HG02970 (cell line): ENCODE measurements at regions not wholly inside any gene's neighbourhood (a gene's known extent, or its start where the extent isn't known, plus 50 kb on each side); places are given as distances from the start of the nearest gene placed in this dataset.

Experiments used
- ATAC-seq: cut with Tn5 transposase; IDR thresholded peaks from one replicate; pipeline ENCODE4 v1.9.1; 2021; ENCODE audit warnings: mild to moderate bottlenecking, moderate library complexity, moderate number of reproducible peaks; ENCODE audit not compliant: unreplicated experiment, low FRiP score

- ATAC-seq: no peak
Measured at GRCh38 chr6:140052736-140053729, 678.6 kb upstream of the CITED2 start.

DNA sequence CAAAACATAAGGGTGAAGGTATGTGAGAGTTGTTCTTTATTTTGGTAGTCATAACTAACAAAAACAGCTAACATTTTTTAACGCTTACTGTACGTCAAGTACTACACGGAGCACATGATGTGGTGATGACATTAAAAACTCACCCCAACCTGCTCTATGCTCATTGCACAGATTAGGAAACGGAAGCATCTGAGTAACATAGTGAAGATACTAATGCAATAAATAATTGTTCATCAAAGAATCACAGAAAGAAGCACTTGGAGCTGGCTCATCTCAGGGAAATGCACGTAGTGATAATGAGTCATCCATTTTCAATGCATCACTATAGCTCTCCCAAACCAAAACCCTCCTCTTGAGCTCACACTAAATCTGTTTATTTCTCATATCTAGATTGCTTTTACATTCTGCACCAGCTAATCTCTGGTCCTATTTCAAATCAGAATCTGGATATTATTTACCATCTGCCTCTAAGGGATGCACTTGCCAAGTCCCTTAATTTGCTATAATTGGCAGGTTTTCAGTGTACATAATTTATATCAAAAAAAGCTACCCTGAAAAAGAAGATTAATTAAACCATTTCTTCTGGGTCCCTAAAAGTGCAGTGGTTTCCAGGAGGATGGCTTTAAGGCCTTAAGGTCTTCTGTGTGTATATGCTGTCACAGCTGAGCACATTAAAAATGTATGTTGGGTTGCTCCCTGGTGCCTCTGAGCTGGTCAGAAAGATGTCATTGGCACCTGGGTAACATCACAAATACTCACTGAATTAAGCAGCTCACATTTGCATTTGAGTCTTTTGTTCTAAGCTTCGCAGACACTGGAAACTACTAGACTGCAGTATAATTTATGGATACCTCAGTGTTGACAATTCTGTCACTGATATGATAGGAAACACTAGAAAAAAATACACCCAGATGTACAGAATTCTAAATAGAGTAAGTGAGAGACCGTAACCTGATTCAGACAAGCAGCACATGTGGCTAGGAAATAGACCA lies 677.4 kb upstream of the CITED2 start:
- ATAC-seq: no peak

DNA sequence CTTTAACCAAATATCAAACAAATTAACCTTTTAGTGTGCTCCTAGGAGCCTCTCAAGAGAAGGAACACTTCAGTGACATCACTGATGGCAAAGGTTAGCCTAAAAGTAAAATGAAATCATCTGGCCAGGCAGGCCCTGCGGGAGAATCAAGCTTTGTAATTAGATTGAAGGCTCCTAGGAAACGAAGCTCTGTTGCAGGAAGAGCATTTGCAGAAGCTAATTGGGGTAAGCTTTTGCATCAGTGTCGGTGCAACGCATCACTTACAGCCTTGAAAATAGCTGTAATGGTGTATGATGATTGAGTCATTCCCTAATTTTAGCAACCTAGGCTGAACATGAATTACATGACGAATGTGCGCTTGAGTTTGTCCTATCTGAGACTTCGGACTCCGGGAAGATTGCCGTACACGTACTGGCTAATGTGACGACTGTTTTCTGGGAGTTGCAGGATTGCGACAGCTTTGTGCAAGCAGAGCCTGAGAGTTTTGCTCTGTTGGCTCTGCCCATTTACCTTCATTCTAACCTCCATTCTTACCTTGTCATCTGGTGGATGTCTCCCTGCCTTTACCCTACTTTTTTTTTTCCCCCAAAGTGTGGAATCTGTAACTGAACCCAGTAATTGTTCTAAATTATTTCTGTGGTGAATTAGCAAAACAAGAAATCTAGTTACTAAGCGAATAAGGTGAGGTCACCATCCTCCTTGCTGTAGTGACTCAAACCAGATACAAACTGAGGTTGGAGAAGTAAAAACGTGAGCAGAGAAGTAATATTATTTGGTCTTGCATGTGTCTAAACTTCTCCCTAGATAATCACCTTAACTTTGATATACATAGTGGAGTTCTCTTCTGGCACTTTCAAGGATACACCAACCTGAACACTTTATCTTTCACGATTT lies 675.9 kb upstream of the CITED2 start:
- ATAC-seq: no peak

- ATAC-seq: no peak
Measured at GRCh38 chr6:140049251-140049650, 674.8 kb upstream of the CITED2 start.

- ATAC-seq: no peak
Measured at GRCh38 chr6:140048202-140048790, 673.8 kb upstream of the CITED2 start.

GRCh38 chr6:140047321-140047720 lies 672.9 kb upstream of the CITED2 start:
- no peak for ATAC-seq

DNA sequence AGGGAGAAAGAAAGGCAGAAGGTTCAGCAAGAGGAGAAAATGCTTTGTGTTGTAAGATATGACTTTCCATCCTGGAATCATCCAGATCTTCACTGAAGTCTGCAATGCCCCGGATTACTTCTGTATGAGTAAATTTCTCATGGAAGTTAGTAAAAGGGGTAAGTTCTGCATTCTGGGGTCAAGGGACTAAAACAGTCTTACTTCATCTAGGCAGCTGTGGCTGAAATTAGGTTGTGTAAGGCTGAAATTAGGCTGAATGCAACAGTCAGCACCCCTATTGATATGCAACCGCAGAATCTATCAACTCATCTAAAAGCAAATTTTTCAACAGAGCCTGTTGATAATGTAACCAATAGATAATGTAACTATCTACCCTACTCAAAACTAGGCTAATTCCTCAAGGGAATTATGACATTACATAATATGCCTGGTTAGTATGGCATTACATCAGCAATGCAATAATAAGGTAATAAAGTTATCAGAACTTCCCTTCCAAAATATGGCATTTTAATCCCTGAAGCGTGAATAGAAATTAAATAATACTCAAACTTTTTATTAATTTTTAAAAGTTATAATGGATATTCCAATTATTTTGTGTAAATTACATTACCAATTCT lies 671.7 kb upstream of the CITED2 start:
- ATAC-seq: no peak

DNA sequence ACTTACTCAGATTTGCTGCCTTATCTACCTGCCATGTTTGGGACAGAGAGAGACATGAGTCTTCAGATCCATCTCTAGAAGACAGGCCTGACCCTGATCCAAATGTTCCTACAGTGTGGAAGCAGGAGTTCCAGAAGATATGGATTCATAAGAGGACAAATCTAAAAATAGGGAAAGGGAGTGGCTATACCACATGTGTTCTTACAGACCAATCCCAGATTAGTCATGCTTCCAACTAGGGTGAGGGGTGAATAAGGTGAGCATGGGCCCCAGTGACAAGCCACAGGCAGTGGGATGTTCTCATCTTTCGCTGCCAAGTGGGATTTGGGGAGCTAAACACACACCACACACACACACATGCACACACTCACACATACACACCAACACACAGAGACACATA lies 670.7 kb upstream of the CITED2 start:
- ATAC-seq: no peak

- ATAC-seq: no peak
Measured at GRCh38 chr6:140044626-140045025, 670.2 kb upstream of the CITED2 start.

- no peak for ATAC-seq
Measured at GRCh38 chr6:140043762-140044378, 669.4 kb upstream of the CITED2 start.

DNA sequence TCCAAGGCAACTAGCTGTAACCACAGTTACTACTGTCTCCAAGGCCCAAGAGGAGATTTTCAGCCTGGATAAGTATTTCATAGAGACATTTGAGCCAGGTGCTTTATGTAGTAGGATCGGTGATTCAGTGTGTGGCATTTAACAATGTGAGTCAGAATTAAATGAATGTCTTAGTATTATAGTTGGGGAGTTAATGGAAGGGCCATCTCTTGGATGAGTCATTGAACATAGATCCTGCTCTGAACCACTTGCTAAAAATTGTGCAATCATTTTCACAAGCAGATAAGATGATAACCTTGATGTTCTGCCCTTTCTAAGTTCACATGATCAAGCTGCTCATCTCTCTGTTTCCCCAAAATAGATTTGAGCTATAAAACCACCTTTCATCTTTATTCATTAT lies 668.9 kb upstream of the CITED2 start:
- no peak for ATAC-seq

DNA sequence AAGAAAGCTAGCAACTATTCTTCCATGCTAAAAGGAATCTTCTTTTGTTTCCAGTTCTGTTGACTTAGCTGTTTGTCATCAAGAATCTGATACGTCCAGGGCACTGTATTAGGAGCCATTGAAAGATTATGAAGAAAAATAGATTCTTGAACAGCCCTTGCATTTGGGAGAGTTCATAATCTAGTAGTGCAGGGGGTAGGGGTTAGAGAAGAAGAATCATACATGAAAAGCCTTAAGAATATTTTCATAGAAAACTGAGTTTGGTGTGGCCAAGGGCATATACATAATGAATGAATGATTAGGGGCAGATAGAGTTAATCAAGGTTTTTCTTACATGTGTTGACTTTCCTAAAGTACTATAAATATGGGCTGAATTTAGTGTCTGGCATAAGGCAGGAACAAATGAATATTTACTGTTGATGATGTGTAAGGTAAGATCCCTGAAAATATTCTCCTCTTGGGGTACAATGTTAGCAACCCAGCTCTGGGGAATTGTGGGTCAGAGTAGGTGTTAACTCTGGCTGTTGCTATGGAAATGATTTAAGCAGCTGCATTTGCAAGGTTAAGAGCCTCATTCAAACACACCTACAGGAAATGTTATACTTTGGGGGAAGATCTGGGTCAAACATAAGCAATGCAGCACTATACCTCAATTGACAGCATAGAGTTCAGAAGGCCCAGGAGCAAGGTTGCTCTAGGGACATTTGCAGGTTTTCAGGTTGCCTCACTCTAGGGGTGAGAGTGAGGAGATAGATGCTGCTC lies 667.3 kb upstream of the CITED2 start:
- ATAC-seq: no peak

GRCh38 chr6:140041056-140041455 lies 666.6 kb upstream of the CITED2 start:
- no peak for ATAC-seq

DNA sequence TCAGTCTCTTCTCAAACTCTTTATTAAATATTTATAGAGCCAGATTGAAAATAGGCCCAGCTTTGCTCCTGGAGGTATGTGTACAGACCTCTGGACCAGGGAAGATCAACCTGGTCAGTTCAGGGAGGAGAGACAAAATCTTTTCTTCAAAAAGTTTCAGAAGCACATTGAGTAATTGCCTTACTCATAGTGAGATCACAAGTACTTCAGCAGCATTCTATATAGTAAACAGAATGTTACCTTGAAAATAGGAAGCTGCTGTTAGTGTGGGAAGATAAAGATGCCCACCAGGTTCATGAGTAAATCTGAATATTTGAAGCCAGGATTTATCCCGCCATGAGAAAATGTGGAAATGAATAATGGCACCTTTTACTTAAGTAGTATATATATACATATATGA lies 665.9 kb upstream of the CITED2 start:
- no peak for ATAC-seq

GRCh38 chr6:140039364-140039763 lies 664.9 kb upstream of the CITED2 start:
- ATAC-seq: no peak

DNA sequence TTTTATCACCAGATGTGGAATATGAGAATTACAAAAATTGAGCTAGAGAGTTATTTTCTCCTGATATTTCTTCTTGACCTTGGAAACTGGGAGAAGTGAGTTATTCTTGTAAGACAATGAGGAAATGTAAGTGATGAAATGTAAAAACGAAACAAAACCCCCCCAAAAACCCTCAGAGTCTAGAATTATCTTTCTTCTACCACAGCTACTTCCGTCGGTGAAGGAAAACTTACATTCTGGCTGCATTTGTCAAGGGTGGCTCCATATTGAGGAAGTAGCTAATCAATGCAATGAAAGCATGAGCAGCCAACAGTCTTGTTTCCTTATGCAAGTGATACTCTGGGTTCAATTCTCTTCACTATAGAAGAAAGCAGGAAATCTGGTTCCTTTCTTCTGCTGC lies 661.7 kb upstream of the CITED2 start:
- no peak for ATAC-seq

DNA sequence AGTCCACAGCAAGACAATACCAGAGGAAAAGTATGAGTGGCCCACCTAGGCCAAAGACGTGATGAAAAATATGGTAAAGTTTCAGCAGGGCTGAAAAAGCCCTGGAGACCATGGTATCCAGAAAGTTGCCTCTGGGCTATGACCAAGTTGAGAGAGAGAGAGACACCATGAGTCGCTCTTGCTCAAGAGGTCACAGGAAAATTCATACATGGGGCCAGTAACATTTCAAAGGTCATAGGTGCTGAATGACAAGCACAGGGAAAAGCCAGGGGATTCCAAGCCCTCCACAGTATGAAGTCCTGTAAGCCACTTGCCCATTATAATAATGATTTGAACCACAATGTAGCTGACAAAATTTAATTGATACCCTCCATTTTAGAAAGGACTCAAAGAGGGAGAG lies 657.7 kb upstream of the CITED2 start:
- no peak for ATAC-seq

DNA sequence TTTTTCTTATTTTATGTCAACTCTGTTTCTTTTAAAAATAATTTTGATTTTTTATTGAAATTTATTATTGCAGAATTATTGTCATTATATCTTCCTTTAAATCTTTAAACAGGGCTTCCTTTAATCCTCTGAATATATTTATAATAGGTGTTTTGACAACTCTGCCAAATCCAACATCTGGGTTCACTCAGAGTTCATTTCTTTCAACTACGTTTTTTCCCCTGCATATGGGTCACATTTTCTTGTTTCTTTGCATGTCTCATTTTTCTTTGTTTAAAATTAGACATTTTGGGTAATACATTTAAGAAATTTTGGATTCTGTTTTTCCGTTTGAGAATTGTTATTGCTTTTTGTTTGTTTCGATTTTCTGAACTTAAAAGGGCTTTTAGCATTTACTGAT lies 655.1 kb upstream of the CITED2 start:
- ATAC-seq: no peak
